ENCODE measurements at regions not wholly inside any gene's neighbourhood (a gene's known extent, or its start where the extent isn't known, plus 50 kb on each side); places are given as distances from the start of the nearest gene placed in this dataset.
A peak's percentile ranks its signal among the peaks of the same experiment; 100 is the strongest.

DNA sequence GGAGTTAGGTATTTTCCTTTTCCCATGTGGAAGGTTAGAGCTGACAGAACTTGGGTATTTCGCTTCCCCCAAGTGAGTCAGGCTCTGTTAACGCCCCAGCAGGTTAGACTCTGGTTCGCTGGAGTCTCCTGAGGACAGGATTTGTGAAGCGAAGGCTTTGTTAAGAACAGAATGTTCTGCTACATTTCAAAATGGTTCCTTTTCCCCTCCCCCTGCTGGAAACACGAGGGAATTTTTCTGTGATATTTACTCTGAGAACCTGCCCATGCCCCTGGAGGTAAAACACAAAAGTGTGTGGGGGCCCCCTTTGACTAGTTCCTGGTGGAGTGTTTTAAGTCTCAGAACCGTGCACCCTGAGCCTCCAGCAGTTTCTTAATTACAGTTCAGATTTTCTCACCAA is 731.4 kb upstream of the CITED2 start:
- BruUV-seq (replicated peaks) = no TSS peak
- Histone ChIP-seq H3K27ac (ENCODE audit: extremely low read depth, low read depth, low read length) (peak overlapping the region; percentile 40; the same call in 1 of the 3 replicates), H3K4me3 (no peak overlapping the region), H3K27me3 (ENCODE audit: control insufficient read depth in 2 of 2, insufficient read depth in 2 of 2, low read length in 2 of 2) (no peaks in the 10 kb centered on the region), H3K79me2 (ENCODE audit: control insufficient read depth, insufficient read depth, low read length) (no peaks in the 10 kb centered on the region), H4K20me1 (replicated peaks; ENCODE audit: control insufficient read depth, insufficient read depth, low read length) (no peaks in the 10 kb centered on the region), H3K4me2 (ENCODE audit: insufficient read depth, low read length) (no peak overlapping the region; the same call in 1 of the 2 replicates), H3K4me1 (replicated peaks in 1 of 2; ENCODE audit: control insufficient read depth in 2 of 2, insufficient read depth in 2 of 2, low read length in 2 of 2) (peaks cover 0 to 3% of the 10 kb centered on the region in 2 experiments; a peak in 2 of 5 replicates), H3K9me1 (ENCODE audit: control insufficient read depth, insufficient read depth, low read length) (no peaks in the 10 kb centered on the region), H3K36me3 (ENCODE audit: control insufficient read depth, insufficient read depth, low read length) (no peaks in the 10 kb centered on the region), H2AFZ (ENCODE audit: low read depth, low read length) (peak overlapping the region; percentile 93), H3K9me3 (replicated peaks; ENCODE audit: control insufficient read depth, insufficient read depth, low read depth, low read length) (no peaks in the 10 kb centered on the region), H3K9ac (ENCODE audit: insufficient read depth in 1 of 2, low read depth in 2 of 2, low read length in 2 of 2) (peak overlapping the region in 1 of 2 experiments; percentile 44; a peak in 1 of 4 replicates)
- CTCF ChIA-PET (ENCODE audit: low intra/inter-chr PET ratio) = no interaction called here
- ATAC-seq (peak; percentile 94), FAIRE-seq (peak; percentile 88), DNase-seq (ENCODE audit: extremely low read depth in 1 of 4, low spot score in 3 of 4) (peak; percentile 26 to 72 (median 45))
- POLR2A ChIA-PET = no interaction called here
- intact Hi-C loops (cut with micrococcal nuclease) = no loop called here
- in situ Hi-C loops (cut with MboI) = no loop called here
- WGBS (ENCODE audit: insufficient coverage, low coverage, missing lambda C conversion rate) = 17% methylated on average over 6 of the region's 6 CpGs
- TF ChIP-seq XRCC4 (IDR thresholded peaks at IDR 0.05; ENCODE audit: extremely low read depth, insufficient read depth, insufficient read length) = no peak
- no peak for TF ChIP-seq ERF (CRISPR knock-in tag; IDR thresholded peaks at IDR 0.05)
- TF ChIP-seq, protein P1, sequence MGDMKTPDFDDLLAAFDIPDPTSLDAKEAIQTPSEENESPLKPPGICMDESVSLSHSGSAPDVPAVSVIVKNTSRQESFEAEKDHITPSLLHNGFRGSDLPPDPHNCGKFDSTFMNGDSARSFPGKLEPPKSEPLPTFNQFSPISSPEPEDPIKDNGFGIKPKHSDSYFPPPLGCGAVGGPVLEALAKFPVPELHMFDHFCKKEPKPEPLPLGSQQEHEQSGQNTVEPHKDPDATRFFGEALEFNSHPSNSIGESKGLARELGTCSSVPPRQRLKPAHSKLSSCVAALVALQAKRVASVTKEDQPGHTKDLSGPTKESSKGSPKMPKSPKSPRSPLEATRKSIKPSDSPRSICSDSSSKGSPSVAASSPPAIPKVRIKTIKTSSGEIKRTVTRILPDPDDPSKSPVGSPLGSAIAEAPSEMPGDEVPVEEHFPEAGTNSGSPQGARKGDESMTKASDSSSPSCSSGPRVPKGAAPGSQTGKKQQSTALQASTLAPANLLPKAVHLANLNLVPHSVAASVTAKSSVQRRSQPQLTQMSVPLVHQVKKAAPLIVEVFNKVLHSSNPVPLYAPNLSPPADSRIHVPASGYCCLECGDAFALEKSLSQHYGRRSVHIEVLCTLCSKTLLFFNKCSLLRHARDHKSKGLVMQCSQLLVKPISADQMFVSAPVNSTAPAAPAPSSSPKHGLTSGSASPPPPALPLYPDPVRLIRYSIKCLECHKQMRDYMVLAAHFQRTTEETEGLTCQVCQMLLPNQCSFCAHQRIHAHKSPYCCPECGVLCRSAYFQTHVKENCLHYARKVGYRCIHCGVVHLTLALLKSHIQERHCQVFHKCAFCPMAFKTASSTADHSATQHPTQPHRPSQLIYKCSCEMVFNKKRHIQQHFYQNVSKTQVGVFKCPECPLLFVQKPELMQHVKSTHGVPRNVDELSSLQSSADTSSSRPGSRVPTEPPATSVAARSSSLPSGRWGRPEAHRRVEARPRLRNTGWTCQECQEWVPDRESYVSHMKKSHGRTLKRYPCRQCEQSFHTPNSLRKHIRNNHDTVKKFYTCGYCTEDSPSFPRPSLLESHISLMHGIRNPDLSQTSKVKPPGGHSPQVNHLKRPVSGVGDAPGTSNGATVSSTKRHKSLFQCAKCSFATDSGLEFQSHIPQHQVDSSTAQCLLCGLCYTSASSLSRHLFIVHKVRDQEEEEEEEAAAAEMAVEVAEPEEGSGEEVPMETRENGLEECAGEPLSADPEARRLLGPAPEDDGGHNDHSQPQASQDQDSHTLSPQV (IDR thresholded peaks at IDR 0.05) = 0 out of 2 replicates have a peak, but pooled peaks have one; percentile 55
- TF ChIP-seq, protein P2, sequence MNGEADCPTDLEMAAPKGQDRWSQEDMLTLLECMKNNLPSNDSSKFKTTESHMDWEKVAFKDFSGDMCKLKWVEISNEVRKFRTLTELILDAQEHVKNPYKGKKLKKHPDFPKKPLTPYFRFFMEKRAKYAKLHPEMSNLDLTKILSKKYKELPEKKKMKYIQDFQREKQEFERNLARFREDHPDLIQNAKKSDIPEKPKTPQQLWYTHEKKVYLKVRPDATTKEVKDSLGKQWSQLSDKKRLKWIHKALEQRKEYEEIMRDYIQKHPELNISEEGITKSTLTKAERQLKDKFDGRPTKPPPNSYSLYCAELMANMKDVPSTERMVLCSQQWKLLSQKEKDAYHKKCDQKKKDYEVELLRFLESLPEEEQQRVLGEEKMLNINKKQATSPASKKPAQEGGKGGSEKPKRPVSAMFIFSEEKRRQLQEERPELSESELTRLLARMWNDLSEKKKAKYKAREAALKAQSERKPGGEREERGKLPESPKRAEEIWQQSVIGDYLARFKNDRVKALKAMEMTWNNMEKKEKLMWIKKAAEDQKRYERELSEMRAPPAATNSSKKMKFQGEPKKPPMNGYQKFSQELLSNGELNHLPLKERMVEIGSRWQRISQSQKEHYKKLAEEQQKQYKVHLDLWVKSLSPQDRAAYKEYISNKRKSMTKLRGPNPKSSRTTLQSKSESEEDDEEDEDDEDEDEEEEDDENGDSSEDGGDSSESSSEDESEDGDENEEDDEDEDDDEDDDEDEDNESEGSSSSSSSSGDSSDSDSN (IDR thresholded peaks at IDR 0.05; ENCODE audit: borderline replicate concordance in 1 of 2, low read depth in 2 of 2, low read length in 2 of 2) = no peak
- TF ChIP-seq TOE1 (IDR thresholded peaks at IDR 0.05; ENCODE audit: borderline replicate concordance) = no peak
- TF ChIP-seq TOE1 (CRISPR knock-in tag; IDR thresholded peaks at IDR 0.05; ENCODE audit: borderline replicate concordance, low read depth) = no peak
- TF ChIP-seq RAD21 (CRISPR knock-in tag; conservative IDR thresholded peaks at IDR 0.05 in 1 of 2, IDR thresholded peaks at IDR 0.05 in 1 of 2) = peak; percentile 15 to 53; a peak in 2 of 4 replicates
- 0 out of 2 replicates have a peak, but pooled peaks have one; percentile 7 for TF ChIP-seq DEAF1 (CRISPR knock-in tag; IDR thresholded peaks at IDR 0.05)
- peak in 1 of 2 experiments; percentile 66; a peak in 1 of 3 replicates for TF ChIP-seq CBX3 (IDR thresholded peaks at IDR 0.05; ENCODE audit: borderline replicate concordance in 1 of 2, low read length in 2 of 2)

Data from K562 (cell line).